Activated CD8-positive, alpha-beta memory T cell treated with anti-CD3 and anti-CD28 coated beads, Interleukin-2, amount 10 ng/mL, durations not matched to agents 7 days and 5 days (primary cell): ENCODE measurements at regions not wholly inside any gene's neighbourhood (a gene's known extent, or its start where the extent isn't known, plus 50 kb on each side); places are given as distances from the start of the nearest gene placed in this dataset.
"Not testable (repeated sequence)": the region's sequence is repeated elsewhere in the genome, so short reads cannot be mapped to it uniquely, and the experiment has no call there.

Source experiments
- ATAC-seq: fragments of 150-1000 bp; cut with Tn5 transposase; one replicate; pipeline ENCODE4 v1.10.0; 2021; ENCODE audit warnings: moderate library complexity
- CTCF ChIA-PET: fragments of 350-600 bp; sonication (Branson Sonifier 250); formaldehyde crosslinking; loops from one replicate; lab custom pipeline; 2021; ENCODE audit warnings: antibody characterized with exemption; lab: Charles Lee
- DNase-seq: peaks from one replicate; pipeline ENCODE4 v3.0.0-alpha.2; 2020
- H3K27ac Mint-ChIP-seq: one replicate; pipeline ENCODE4 v1.8.0; 2021; ENCODE audit warnings: mild to moderate bottlenecking, mixed read lengths
- H3K27me3 Mint-ChIP-seq: one replicate; pipeline ENCODE4 v1.8.0; 2021; ENCODE audit warnings: mixed read lengths
- H3K36me3 Mint-ChIP-seq: one replicate; pipeline ENCODE4 v1.8.0; 2021; ENCODE audit warnings: mild to moderate bottlenecking, mixed read lengths
- H3K4me1 Mint-ChIP-seq: one replicate; pipeline ENCODE4 v1.8.0; 2021; ENCODE audit warnings: mixed read lengths
- H3K4me3 Mint-ChIP-seq: one replicate; pipeline ENCODE4 v1.8.0; 2021; ENCODE audit warnings: mild to moderate bottlenecking, moderate library complexity, mixed read lengths
- H3K9me3 Mint-ChIP-seq: one replicate; pipeline ENCODE4 v1.8.0; 2022; ENCODE audit warnings: low read depth, mixed read lengths

DNA sequence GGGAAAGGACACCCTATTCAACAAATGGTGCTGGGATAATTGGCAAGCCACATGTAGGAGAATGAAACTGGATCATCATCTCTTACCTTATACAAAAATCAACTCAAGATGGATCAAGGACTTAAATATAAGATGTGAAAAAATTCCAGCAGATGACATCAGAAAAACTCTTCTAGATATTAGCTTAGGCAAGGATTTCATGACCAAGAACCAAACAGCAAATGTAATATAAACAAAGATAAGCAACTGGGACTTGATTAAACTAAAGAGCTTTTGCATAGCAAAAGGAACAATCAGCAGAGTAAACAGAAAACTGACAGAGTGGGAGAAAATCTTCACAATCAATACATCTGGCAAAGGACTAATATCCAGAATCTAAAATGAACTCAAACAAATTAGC, 54.5 kb upstream of the SPTLC3 start:
- CTCF ChIA-PET, H3K36me3 Mint-ChIP-seq, DNase-seq, H3K4me1 Mint-ChIP-seq, ATAC-seq, H3K9me3 Mint-ChIP-seq, H3K4me3 Mint-ChIP-seq, H3K27ac Mint-ChIP-seq, H3K27me3 Mint-ChIP-seq: not testable (repeated sequence)

DNA sequence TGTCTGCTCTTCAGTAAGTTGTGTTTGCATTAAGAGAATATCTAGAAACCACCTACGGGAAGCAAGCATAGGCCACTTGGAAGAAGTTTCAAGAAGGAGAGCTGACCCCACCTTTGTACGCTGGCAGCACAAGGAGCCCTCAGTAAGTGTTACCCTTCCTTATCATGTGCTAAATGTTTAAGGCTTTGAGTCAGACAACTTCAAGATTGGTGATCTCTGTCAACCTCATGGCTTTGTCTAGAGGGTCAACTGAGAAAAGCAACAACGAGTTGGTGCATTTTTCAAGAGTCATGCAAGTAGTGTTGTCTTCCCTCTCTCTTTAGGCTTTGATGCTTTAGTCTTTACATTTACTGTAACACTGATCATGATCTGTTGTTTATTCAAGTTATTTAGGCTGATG, 53.2 kb upstream of the SPTLC3 start:
- Mint-ChIP-seq H3K27ac (no peak overlapping the region), H3K36me3 (no peaks in the 10 kb centered on the region), H3K4me1 (no peaks in the 10 kb centered on the region), H3K9me3 (no peaks in the 10 kb centered on the region), H3K4me3 (no peak overlapping the region), H3K27me3 (no peaks in the 10 kb centered on the region)
- ATAC-seq = no peak
- DNase-seq = no peak
- CTCF ChIA-PET = no interaction called here

DNA sequence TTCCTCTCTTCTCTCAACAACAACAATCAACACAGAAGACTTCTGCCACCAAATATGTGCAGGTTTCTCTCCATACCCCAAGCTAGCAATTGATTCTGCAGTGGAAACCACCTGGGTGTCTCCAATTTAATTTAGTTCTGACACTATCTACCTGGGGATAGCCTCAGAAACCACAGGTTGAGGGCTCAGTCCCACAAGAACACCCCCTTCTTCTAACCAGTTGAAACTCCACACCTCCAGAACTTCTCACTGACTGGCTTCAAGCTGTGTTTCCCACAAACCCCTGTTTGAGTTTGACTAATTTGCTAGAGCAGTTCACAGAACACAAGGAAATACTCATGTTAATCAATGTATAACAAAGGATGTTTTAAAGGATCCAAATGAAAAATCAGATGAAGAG, 52.5 kb upstream of the SPTLC3 start:
- Mint-ChIP-seq H3K4me1 (no peaks in the 10 kb centered on the region), H3K36me3 (no peaks in the 10 kb centered on the region), H3K27ac (no peak overlapping the region), H3K4me3 (no peak overlapping the region), H3K9me3 (no peaks in the 10 kb centered on the region), H3K27me3 (no peaks in the 10 kb centered on the region)
- CTCF ChIA-PET = no interaction called here
- ATAC-seq (no peak), DNase-seq (no peak)

DNA sequence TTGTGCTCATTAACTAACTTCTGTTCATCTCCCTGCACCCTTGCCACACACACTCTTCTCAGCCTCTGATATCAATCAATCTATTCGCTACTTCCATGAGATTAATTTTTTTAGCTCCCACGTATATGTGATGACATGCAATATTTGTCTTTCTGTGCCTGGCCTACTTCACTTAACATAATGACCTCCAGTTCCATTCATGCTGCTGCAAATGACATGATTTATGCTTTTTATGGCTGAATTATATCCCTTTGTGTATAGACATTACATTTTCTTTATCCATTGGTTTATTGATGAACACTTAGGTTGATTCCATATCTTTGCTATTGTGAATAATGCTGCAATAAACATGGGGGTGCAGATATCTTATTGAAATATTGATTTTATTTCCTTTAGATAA, 50.8 kb upstream of the SPTLC3 start:
- CTCF ChIA-PET = no interaction called here
- DNase-seq = no peak
- Mint-ChIP-seq H3K9me3 (no peaks in the 10 kb centered on the region), H3K27ac (no peak overlapping the region), H3K4me1 (no peaks in the 10 kb centered on the region), H3K36me3 (no peaks in the 10 kb centered on the region), H3K27me3 (no peaks in the 10 kb centered on the region), H3K4me3 (no peak overlapping the region)
- no peak for ATAC-seq
